NCI-H1930 (cell line): ENCODE measurements at regions not wholly inside any gene's neighbourhood (a gene's known extent, or its start where the extent isn't known, plus 50 kb on each side); places are given as distances from the start of the nearest gene placed in this dataset.
A peak's percentile ranks its signal among the peaks of the same experiment; 100 is the strongest.
"Not testable (repeated sequence)": the region's sequence is repeated elsewhere in the genome, so short reads cannot be mapped to it uniquely, and the experiment has no call there.

ENCODE experiments used
- DNase-seq, 2 experiments: peaks; one replicate each; lab custom pipeline; 2025; lab: John Stamatoyannopoulos, UW

DNA sequence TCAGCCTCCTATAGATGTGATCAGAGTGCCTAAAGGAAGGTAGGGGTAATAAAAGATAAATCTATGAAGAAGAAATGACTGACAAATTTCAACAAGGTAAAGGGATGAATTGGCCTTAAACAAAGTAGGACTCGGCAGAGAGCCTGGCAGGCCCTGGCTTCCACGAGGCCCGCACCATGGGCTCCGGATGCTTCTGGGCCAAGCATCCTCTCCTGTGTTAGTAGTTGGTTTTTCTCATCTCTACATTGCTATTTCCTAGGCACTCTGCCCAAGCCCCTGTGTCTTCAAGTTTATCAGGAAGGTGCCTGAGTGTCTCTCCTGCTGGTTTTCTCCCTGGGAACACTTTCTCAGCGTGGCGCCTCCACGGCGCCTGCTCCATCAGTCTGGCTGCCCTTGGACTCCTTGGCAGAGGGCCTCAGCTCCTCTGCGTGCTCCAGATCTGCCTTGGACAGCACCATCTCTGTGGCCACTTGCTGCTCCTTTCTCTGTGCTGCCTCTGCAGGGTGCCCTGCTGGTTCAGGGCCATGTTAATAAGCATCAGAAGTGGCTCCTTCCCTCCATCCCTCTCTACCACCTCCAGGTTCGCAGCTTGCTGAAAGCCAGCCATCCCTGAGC, 413.3 kb upstream of the DPP6 start:
- DNase-seq = no peak

- no peak for DNase-seq
These were observed 411.6 kb upstream of the DPP6 start for GRCh38 chr7:153640586-153640985.

DNA sequence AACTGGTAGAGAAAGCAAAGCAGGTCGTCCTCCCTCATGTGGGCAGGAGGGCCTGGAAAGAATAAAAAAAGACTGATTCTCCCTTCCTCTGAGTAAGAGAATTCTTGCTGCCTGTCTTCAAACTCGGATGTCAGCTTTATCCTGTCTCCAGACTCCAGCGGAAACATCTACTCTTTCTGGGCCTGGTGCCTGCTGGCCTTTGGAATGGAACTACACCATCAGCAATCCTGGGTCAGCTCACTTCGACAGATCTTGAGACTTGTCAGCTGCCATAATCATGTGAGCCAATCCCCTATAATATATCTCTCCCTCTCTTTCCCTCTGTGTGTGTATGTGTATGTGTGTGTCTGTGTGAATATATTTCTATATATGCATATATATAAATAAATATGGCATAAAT, 411.0 kb upstream of the DPP6 start:
- no peak for DNase-seq

DNA sequence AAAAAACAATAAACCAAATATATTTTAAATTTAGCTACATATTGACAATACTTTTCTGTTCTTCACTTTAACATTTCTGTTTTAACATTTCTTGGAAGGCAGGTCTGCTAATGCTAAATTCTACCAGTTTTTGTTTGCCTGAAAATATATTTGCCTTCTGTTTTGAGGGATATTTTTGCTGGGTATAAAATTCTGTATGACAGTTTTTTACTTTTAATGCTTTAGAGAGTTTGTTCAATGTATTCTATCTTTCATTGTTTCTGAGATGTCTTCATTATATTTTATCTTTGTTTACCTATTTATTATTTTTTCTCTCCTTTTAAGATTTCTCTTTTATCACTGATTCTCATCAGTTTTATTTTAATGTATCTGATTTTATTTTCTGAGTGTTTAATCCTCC, 409.2 kb upstream of the DPP6 start:
- DNase-seq = no peak

DNA sequence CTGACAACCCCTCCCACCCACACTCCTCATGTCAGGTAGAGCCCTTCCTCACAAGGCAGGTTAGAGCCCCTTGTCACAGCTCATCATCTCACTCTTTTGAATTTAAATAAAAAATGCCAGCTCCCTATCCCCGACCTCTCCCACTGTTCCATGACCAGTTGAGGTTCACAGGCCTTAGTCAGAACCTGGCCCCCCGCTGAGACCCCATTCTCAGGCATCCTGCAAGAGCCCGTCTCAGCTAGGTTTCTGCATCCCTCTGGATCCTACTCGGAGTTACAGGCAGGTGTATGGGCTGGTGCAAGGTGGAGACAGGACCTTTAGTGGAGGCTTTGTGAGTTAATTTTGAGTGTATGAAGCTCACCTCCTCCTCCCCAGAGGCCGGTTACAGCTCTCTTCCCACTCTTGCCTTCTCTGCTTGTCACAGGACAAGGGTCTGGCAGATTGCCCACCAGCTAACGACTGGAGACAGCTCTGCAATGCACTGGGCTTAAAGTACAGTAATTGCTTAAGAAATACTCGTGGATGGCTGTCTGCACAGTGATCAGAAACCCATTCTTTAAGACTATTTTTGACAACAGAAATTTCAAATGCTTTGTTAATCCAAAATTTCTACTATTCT, 394.9 kb upstream of the DPP6 start:
- DNase-seq = no peak

DNA sequence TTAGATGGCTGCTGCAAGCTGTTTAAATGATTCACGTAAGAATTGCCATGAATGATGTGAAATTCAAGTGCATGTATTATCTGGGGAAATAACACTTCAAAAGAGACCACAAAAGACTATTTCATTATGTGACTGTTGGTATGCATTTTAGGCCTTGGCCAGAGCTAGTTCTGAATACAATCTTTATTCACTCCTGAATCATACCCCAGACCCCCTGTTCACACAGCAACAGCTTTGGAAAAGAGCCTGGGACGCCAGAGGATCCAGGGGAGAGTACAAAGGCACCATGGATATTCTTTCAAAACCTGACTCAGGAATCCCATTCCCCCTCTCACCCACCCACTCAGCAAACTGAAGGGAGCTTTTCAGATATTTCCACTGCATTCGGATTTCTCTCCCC, 377.1 kb upstream of the DPP6 start:
- no peak for DNase-seq

GRCh38 chr7:153682628-153683027, 369.6 kb upstream of the DPP6 start:
- peak; percentile 48 to 75 for DNase-seq

DNA sequence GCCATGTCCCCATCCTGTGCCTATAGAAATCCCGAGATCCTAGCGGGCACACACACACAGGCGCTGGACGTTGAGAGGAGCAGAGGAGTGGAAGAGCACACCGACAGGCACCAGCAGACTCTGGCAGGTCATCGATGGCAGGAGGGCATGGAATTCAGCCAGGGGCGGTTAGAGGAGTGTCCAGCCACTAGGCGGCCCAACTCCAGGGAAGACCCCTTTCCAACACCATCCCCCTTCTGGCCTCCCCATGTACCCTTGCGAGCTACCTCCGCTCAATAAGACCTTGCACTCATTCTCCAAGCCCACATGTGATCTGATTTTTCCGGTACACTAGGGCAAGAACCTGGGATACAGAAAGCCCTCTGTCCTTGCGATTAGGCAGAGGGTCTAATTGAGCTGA, 356.0 kb upstream of the DPP6 start:
- DNase-seq = no peak

DNA sequence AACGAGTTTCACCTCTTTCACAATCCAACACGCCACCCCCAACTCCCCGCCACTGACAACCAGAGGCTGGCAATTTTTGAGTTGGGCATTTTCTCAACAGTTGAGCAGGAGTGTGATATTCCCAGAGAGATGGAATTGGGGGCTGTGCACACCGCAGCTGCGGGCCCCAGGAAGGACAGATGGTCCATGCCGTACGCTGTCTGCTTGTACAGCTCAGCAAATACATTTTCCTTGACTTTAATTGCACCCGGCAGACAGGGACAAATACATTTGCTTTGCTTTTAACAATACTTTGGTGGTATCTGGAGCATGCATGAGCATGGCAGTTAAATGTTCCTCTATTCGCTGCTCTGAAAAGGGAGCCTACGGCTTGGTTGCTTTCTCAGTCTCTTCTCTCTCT, 354.2 kb upstream of the DPP6 start:
- peak in 1 of 2 experiments; percentile 74 for DNase-seq

DNA sequence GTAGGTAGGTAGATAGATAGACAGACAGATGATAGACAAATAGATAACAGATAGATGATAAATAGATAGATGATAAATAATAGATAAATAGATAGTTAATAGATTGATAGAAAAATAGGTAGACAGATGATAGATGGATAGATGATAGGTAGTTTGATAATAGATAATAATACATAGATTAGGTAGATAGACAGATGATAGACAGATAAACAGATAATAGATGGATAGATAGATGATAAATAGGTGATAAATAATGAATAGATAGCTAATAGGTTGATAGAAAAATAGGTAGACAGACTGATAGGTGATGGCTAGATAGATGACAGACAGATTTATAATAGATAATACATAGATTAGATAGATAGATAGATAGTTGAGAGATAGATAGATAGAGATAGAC, 350.5 kb upstream of the DPP6 start:
- DNase-seq = no peak

GRCh38 chr7:153723892-153724291, 328.3 kb upstream of the DPP6 start:
- DNase-seq = not testable (repeated sequence)

DNA sequence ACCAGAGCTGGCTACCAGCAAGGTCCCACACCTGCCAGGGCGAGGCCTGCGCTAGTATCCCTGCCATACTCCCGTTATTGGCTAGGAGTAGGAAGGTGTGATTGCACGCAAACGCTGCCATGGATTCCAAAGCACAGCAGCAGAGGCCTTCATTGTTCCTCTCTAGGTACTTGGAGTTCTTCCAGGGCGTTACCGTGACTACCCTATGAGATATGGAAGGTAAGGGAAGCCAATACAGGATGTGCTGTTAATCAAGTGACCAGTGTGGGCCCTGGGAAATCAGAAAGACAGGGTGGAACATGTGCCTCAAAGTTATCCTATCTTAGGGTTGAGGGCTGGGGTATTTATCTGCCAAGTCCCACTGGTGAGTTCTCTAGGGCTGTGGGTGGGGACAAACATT, 320.7 kb upstream of the DPP6 start:
- DNase-seq = not testable (repeated sequence)

- DNase-seq = not testable (repeated sequence)
These were observed 308.8 kb upstream of the DPP6 start for GRCh38 chr7:153743434-153743833.

GRCh38 chr7:153747969-153748368, 304.2 kb upstream of the DPP6 start:
- DNase-seq = peak; percentile 47 to 60

GRCh38 chr7:153748885-153749284, 303.3 kb upstream of the DPP6 start:
- peak in 1 of 2 experiments; percentile 41 for DNase-seq

GRCh38 chr7:153765869-153766268, 286.3 kb upstream of the DPP6 start:
- DNase-seq = not testable (repeated sequence)

DNA sequence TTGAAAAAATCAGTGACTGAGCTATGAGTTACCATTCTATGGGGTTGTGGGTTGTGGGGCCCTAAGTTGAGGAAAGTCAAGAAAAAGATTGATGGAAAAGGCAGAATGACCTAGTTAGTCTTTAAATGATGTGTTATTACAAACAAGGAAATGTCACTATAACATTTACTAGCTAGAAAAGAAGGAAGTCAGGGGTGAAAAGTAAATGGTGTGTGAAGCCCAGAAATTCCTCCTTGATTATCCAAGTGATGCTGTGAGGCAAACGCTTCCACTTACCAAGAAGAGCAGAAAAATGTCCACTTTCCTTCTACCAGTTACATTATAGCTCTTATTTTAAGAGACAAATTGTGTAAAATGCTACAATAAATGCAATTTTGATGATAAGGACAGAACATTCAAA, 285.3 kb upstream of the DPP6 start:
- DNase-seq = not testable (repeated sequence)

DNA sequence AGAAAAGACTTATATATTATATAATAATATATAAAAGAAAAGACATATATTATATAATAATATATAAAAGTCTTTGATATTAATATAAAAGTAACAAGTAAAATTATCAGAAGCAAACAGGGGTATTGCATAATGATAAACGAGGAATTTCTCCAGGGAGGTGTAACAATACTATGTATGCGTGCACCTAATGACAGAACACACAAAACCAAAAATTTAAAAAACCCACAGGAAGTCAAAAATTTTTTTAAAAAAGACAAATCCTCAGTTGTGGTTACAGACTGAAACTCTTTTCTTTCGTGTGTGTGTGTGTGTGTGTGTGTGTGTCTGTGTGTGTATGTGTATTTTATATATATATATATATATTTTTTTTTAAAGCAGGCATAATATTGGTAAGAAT, 279.2 kb upstream of the DPP6 start:
- no peak for DNase-seq

GRCh38 chr7:153776940-153777339, 275.3 kb upstream of the DPP6 start:
- DNase-seq = not testable (repeated sequence)

DNA sequence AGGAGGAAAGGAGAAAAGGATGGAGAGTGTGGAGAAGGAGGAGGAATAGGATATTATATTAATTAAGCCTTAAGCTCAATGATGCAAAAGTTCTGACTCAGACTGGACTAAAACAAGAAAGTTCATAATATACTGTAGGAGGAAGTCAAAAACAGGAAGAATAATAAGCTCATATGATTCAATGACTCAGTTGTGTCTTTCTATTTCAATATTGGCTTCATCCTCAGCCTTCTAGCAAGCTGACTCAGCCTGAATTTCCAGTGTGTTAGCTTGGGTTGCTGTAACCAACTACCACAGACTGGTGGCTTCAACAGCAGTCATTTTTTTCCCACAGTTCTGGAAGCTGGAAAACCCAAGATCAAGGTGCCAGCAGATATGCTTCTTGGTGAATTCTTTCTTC, 254.8 kb upstream of the DPP6 start:
- not testable (repeated sequence) for DNase-seq

- no peak for DNase-seq
These were observed 244.1 kb upstream of the DPP6 start for GRCh38 chr7:153808117-153808516.

DNA sequence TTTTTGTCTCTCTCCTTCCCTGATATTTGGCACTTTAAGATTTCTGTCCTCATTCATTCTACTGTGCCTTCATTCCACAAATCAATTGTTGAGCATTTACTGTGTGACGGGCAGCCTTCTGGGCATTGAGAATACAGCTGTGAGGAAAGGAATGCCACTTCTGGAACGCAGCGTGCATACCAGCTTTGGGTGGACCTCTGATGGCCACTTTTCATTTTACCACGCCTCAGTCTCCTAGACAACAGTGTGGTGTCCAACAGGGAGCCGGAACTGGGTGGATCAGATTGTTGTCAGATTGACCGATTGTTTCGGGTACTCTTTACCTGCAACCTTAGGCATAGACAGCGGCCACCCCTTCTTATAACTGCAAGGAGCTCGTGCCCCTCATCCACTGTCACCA, 222.7 kb upstream of the DPP6 start:
- DNase-seq = no peak

GRCh38 chr7:153832160-153832559, 220.0 kb upstream of the DPP6 start:
- DNase-seq = no peak

DNA sequence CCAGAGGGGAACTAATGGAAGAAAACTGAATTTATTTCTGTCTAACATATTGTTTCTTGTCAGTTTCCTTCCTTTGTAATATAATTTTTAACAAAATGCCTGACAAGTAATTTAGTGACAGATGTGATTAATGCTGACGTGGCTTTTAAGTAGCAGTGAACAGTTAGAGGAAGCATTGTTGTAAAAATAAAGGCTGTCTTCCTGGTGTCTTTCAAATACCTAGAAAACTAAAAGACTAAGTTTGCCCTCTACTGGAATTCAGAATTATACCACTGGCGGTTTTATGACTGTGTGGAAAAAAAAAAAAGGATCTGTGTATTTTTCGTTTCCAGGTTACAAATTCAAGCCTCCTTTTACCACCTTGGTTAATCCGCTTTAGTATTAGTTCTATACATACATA, 217.1 kb upstream of the DPP6 start:
- no peak for DNase-seq
